ENCODE measurements at regions not wholly inside any gene's neighbourhood (a gene's known extent, or its start where the extent isn't known, plus 50 kb on each side); places are given as distances from the start of the nearest gene placed in this dataset.

DNA sequence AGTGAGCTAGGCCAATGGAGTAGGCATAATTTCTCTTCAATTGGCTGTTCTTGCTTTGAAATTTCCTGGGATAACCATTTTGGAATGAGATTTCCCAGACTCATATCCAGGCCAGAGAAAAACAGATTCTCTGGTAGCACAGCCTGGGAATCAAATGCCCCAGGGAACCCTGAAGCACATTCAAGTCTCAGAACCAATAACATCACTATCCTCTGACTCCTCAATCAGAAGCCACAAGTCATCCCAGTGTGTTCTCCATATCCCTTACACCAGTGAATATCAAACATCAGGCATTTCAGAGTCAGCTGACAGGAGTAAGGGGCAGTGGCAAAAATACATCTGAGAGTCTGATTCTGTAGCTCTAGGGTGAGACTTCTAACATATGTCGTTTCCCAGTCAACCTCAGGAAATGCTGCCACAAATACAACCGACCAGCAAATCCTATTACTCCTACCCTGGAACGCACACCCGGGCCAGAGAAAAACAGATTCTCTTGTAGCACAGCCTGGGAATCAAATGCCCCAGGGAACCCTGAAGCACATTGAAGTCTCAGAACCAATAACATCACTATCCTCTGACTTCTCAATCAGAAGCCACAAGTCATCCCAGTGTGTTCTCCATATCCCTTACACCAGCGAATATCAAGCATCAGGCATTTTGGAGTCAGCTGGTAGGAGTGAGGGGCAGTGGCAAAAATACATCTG, 537.7 kb upstream of the NMUR2 start:
- Histone ChIP-seq H3K27me3 (ENCODE audit: control insufficient read depth in 3 of 3, insufficient read depth in 3 of 3, low read length in 2 of 3) (no peaks in the 10 kb centered on the region), H3K9ac (ENCODE audit: insufficient read depth in 1 of 2, low read length in 2 of 2) (no peak overlapping the region), H3K27ac (ENCODE audit: low read depth in 1 of 2, low read length in 1 of 2) (no peak overlapping the region), H3K4me3 (no peak overlapping the region), H3K4me1 (ENCODE audit: control insufficient read depth in 5 of 5, insufficient read depth in 5 of 5, low read length in 5 of 5) (no peaks in the 10 kb centered on the region), H3K9me3 (ENCODE audit: control insufficient read depth in 4 of 4, insufficient read depth in 3 of 4, low read length in 3 of 4) (peaks cover 0 to 6% (median 0%) of the 10 kb centered on the region in 4 donors), H3K36me3 (ENCODE audit: control insufficient read depth in 4 of 4, insufficient read depth in 4 of 4, low read length in 4 of 4) (no peaks in the 10 kb centered on the region)
- DNase-seq: no peak
- ATAC-seq (ENCODE audit: insufficient read depth, low FRiP score): no peak
- TF ChIP-seq, protein P1, sequence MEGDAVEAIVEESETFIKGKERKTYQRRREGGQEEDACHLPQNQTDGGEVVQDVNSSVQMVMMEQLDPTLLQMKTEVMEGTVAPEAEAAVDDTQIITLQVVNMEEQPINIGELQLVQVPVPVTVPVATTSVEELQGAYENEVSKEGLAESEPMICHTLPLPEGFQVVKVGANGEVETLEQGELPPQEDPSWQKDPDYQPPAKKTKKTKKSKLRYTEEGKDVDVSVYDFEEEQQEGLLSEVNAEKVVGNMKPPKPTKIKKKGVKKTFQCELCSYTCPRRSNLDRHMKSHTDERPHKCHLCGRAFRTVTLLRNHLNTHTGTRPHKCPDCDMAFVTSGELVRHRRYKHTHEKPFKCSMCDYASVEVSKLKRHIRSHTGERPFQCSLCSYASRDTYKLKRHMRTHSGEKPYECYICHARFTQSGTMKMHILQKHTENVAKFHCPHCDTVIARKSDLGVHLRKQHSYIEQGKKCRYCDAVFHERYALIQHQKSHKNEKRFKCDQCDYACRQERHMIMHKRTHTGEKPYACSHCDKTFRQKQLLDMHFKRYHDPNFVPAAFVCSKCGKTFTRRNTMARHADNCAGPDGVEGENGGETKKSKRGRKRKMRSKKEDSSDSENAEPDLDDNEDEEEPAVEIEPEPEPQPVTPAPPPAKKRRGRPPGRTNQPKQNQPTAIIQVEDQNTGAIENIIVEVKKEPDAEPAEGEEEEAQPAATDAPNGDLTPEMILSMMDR (IDR thresholded peaks at IDR 0.05; ENCODE audit: control extremely low read depth, extremely low read depth): no peak
- WGBS, 2 donors: 73 to 80% methylated on average over 5 of the region's 5 CpGs

DNA sequence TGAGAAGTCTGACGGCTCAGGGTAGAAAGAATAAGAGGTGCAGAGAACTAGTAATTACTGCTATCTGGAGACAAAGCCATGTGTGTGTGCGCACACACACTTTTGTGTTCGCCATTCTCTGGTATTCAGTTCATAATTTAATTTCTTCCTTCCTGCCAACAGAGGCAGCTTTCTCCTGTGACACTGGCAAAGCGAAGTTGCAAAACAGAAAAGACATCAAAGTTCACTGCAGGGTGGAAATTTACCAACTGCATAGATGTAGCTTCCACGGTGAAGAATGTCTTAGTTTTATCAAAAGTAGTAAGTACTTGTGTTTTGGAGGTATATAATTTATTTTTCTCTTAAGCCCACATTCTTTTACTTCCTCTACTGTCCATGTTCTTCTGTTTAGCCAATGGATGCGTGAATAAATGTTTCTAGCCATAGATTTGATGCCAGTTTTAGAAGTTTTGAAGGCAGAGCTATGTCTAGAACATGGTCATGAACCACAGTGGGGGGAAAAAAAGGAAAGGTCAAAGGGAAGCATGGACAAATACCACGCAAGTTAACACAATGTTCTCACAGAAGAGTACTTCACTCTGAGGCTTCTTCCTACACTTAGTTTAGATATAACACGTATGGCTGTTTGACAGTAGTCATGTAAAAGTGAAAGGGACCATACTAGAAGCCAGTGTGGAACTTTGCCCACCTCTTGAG, 536.5 kb upstream of the GRIA1 start:
- no peak for ATAC-seq (ENCODE audit: insufficient read depth, low FRiP score)
- TF ChIP-seq, protein P1 (IDR thresholded peaks at IDR 0.05; ENCODE audit: control extremely low read depth, extremely low read depth): no peak

DNA sequence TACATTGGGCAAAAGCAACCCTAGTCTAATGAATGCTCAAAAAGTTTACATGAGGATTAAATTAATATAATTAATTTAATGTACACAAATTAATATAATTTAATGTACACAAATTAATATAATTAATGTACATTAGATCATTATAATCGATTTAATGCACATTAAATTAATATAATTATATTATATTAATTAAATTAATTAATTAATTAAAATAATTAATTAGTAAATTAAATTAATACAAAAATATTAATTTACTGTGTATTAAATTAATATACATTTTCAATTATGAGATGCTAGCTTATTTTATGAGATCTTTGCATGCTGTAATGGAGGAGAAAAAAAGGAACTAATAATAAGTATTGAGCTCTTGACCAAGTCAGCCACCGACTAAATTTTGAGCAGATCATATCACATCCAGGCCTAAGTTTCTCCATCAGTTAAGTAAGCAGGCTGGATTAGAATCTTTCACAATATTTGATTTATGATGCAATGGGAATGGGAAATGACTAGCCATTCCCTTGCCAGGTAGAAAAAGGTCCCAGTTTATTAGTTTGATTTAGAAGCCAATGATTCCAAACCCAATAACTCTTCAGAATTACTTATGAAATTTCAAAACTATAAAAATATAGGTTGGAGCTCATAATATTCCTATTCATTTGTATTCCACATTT, 533.4 kb upstream of the GRIA1 start:
- ATAC-seq (ENCODE audit: insufficient read depth, low FRiP score) (no peak), DNase-seq (no peak)
- TF ChIP-seq, protein P1 (IDR thresholded peaks at IDR 0.05; ENCODE audit: control extremely low read depth, extremely low read depth): no peak
- no peak overlapping the region for H3K27ac ChIP-seq (ENCODE audit: low read depth in 1 of 2, low read length in 1 of 2)
- H3K36me3 ChIP-seq (ENCODE audit: control insufficient read depth in 4 of 4, insufficient read depth in 4 of 4, low read length in 4 of 4): no peaks in the 10 kb centered on the region
- H3K9ac ChIP-seq (ENCODE audit: insufficient read depth in 1 of 2, low read length in 2 of 2): no peak overlapping the region
- no peaks in the 10 kb centered on the region for H3K27me3 ChIP-seq (ENCODE audit: control insufficient read depth in 3 of 3, insufficient read depth in 3 of 3, low read length in 2 of 3)
- H3K4me3 ChIP-seq: no peak overlapping the region
- no peaks in the 10 kb centered on the region for H3K9me3 ChIP-seq (ENCODE audit: control insufficient read depth in 4 of 4, insufficient read depth in 3 of 4, low read length in 3 of 4)
- 74 to 83% methylated on average over 2 of the region's 2 CpGs for WGBS, 2 donors
- peaks cover 0 to 3% (median 0%) of the 10 kb centered on the region in 5 donors for H3K4me1 ChIP-seq (ENCODE audit: control insufficient read depth in 5 of 5, insufficient read depth in 5 of 5, low read length in 5 of 5)

More for the DNA sequence above, 536.5 kb upstream of the GRIA1 start:
- WGBS, 2 donors: 73 to 78% methylated on average over 8 of the region's 8 CpGs
- no peaks in the 10 kb centered on the region for H3K9me3 ChIP-seq (ENCODE audit: control insufficient read depth in 4 of 4, insufficient read depth in 3 of 4, low read length in 3 of 4)
- no peaks in the 10 kb centered on the region for H3K27me3 ChIP-seq (ENCODE audit: control insufficient read depth in 3 of 3, insufficient read depth in 3 of 3, low read length in 2 of 3)
- H3K4me1 ChIP-seq (ENCODE audit: control insufficient read depth in 5 of 5, insufficient read depth in 5 of 5, low read length in 5 of 5): peaks cover 0 to 3% (median 0%) of the 10 kb centered on the region in 5 donors
- H3K4me3 ChIP-seq: no peak overlapping the region
- no peak overlapping the region for H3K27ac ChIP-seq (ENCODE audit: low read depth in 1 of 2, low read length in 1 of 2)
- H3K9ac ChIP-seq (ENCODE audit: insufficient read depth in 1 of 2, low read length in 2 of 2): no peak overlapping the region
- no peaks in the 10 kb centered on the region for H3K36me3 ChIP-seq (ENCODE audit: control insufficient read depth in 4 of 4, insufficient read depth in 4 of 4, low read length in 4 of 4)
- DNase-seq: no peak

Measured in lung (tissue), 11 donors.